CD4-positive, alpha-beta T cell (primary cell): ENCODE measurements at regions not wholly inside any gene's neighbourhood (a gene's known extent, or its start where the extent isn't known, plus 50 kb on each side); places are given as distances from the start of the nearest gene placed in this dataset.

Experiments
- ATAC-seq: fragments of 200-7000 bp; cut with Tn5 transposase; one replicate; pipeline ENCODE4 v1.10.0; 2022; ENCODE audit warnings: mild to moderate bottlenecking; ENCODE audit not compliant: poor library complexity
- CTCF ChIA-PET: fragments of 350-600 bp; sonication (Branson Sonifier 250); formaldehyde crosslinking; loops from one replicate; lab custom pipeline; 2021; ENCODE audit warnings: antibody characterized with exemption, inconsistent platforms; lab: Charles Lee
- POLR2A ChIA-PET: fragments of 350-600 bp; sonication (Branson Sonifier 250); formaldehyde crosslinking; loops from one replicate; lab custom pipeline; 2021; ENCODE audit warnings: antibody characterized with exemption, inconsistent platforms; lab: Charles Lee
- DNase-seq, 14 experiments: peaks; one replicate each; pipeline ENCODE4 v3.0.0-alpha.2; 2013 to 2020; ENCODE audit warnings: mixed read lengths in 2 of 14
- H3K27ac ChIP-seq, 2 donors: one replicate each; pipeline versions ENCODE4 v1.5.1 to v1.7.0; 2013; ENCODE audit warnings: low read length in 2 of 2, low read depth in 1 of 2, mild to moderate bottlenecking in 1 of 2
- H3K27me3 ChIP-seq, 2 experiments: 1 replicate in 1 of 2; 2 replicates in 1 of 2; pipeline versions ENCODE4 v1.6.1 to v1.7.0; 2013; ENCODE audit warnings: low read length in 2 of 2, control low read depth in 1 of 2, mild to moderate bottlenecking in 1 of 2, moderate library complexity in 1 of 2; ENCODE audit not compliant: insufficient read depth in 2 of 2, control insufficient read depth in 1 of 2
- H3K36me3 ChIP-seq: one replicate; pipeline ENCODE4 v1.6.1; 2013; ENCODE audit warnings: low read length, control low read depth; ENCODE audit not compliant: insufficient read depth
- H3K4me1 ChIP-seq: one replicate; pipeline ENCODE4 v1.6.1; 2013; ENCODE audit warnings: low read length, control low read depth; ENCODE audit not compliant: insufficient read depth
- H3K4me3 ChIP-seq: one replicate; pipeline ENCODE4 v1.5.1; 2013; ENCODE audit warnings: mild to moderate bottlenecking, low read length, moderate library complexity
- H3K9me3 ChIP-seq, 2 experiments: 1 replicate in 1 of 2; 2 replicates in 1 of 2; pipeline versions ENCODE4 v1.6.1 to v1.7.0; 2013; ENCODE audit warnings: low read length in 2 of 2, mild to moderate bottlenecking in 2 of 2, control low read depth in 1 of 2, moderate library complexity in 1 of 2; ENCODE audit not compliant: control insufficient read depth in 1 of 2, insufficient read depth in 1 of 2
- H3K27ac Mint-ChIP-seq: one replicate; pipeline ENCODE4 v1.8.0; 2020; ENCODE audit warnings: mixed read lengths
- H3K27me3 Mint-ChIP-seq: one replicate; pipeline ENCODE4 v1.8.0; 2021; ENCODE audit warnings: mixed read lengths
- H3K36me3 Mint-ChIP-seq: one replicate; pipeline ENCODE4 v1.8.0; 2021; ENCODE audit warnings: low read depth, mixed read lengths
- H3K4me1 Mint-ChIP-seq: one replicate; pipeline ENCODE4 v1.8.0; 2021; ENCODE audit warnings: low read depth, mixed read lengths
- H3K4me3 Mint-ChIP-seq: one replicate; pipeline ENCODE4 v1.8.0; 2020; ENCODE audit warnings: mild to moderate bottlenecking, mixed read lengths
- H3K9me3 Mint-ChIP-seq: one replicate; pipeline ENCODE4 v1.8.0; 2020; ENCODE audit warnings: mixed read lengths
- intact Hi-C, 2 experiments: fragments of 100-400 bp; cut with DNase I in 1 of 2; cut with micrococcal nuclease in 1 of 2; formaldehyde crosslinking; loops; one replicate each; pipeline versions ENCODE4 v1.15.1 to v1.9.0; 2023 to 2025; cut with DNase I, micrococcal nuclease
- TF ChIP-seq, protein P1 (sequence below): fragments of 200-600 bp; IDR thresholded peaks from one replicate; pipeline ENCODE4 v1.8.0; 2022; ENCODE audit warnings: antibody characterized with exemption, mild to moderate bottlenecking

DNA sequence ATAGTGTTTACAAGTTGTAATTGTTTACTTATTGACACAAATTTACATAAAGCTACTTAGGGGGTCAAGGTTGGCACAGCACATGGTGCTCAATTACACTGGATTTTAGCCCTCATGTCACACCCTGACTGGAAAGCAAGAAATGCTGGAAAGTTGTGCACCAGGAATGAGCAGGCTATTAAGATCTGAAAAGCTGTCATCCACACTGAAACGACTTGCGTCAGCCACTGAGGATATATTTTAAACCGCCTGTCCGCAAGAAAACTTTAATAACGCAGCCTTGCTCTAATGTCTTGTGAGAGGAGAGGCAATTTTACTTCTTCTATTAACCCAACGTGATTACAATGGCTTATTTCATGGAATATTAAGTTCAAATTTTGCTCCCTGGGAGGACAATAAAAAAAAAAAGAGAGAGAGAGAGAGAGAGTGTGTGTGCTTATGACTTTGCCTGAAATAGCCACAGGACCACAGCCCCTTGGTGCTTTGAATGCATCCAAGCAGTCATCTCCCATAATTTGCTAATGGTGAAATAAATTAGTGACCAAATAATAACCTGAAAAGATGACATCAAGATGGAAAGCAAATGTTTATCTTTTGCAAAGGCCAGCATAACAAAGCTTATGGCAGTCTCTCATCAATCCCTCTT, 425.4 kb upstream of the PSMD7 start:
- ChIA-PET POLR2A (no interaction called here), CTCF (interaction anchor here (0.8 kb wide), 1 partner anchor 11 kb away, joined by 3 read pairs; no protein-coding TSS in a partner anchor)
- H3K27me3 ChIP-seq, result no peaks in the 10 kb centered on the region
- no peak overlapping the region for H3K27ac ChIP-seq
- DNase-seq (no peak), ATAC-seq (no peak)
- Mint-ChIP-seq H3K4me1 (no peaks in the 10 kb centered on the region), H3K9me3 (no peaks in the 10 kb centered on the region), H3K27me3 (peaks cover 12% of the 10 kb centered on the region), H3K36me3 (no peaks in the 10 kb centered on the region), H3K4me3 (no peak overlapping the region), H3K27ac (no peak overlapping the region)
- H3K4me1 ChIP-seq, result no peaks in the 10 kb centered on the region
- intact Hi-C loops, result no loop called here
- TF ChIP-seq, protein P1, sequence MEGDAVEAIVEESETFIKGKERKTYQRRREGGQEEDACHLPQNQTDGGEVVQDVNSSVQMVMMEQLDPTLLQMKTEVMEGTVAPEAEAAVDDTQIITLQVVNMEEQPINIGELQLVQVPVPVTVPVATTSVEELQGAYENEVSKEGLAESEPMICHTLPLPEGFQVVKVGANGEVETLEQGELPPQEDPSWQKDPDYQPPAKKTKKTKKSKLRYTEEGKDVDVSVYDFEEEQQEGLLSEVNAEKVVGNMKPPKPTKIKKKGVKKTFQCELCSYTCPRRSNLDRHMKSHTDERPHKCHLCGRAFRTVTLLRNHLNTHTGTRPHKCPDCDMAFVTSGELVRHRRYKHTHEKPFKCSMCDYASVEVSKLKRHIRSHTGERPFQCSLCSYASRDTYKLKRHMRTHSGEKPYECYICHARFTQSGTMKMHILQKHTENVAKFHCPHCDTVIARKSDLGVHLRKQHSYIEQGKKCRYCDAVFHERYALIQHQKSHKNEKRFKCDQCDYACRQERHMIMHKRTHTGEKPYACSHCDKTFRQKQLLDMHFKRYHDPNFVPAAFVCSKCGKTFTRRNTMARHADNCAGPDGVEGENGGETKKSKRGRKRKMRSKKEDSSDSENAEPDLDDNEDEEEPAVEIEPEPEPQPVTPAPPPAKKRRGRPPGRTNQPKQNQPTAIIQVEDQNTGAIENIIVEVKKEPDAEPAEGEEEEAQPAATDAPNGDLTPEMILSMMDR, result no peak
- H3K36me3 ChIP-seq, result no peaks in the 10 kb centered on the region
- no peaks in the 10 kb centered on the region for H3K9me3 ChIP-seq
- no peak overlapping the region for H3K4me3 ChIP-seq

DNA sequence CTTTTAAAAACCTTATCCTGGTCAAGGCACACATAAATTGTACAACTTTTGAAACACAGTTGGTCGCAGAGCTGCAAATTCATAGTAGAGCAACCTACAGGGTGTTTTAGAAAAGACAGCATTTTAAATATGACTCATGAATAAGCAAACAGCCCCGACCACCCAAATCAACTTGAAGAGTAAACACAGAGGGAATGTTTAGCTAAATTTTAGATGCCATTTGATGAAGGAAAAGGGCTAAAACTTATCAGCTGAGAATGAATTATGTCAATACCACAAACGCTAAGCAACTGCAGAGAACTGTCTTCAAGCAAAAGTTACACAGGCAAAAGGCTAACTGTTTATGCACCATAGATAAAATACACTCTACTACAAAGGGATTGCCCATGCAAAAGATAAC, 427.5 kb upstream of the PSMD7 start:
- Histone ChIP-seq H3K4me1 (no peaks in the 10 kb centered on the region), H3K27me3 (no peaks in the 10 kb centered on the region), H3K36me3 (no peaks in the 10 kb centered on the region), H3K27ac (no peak overlapping the region), H3K9me3 (no peaks in the 10 kb centered on the region), H3K4me3 (no peak overlapping the region)
- ATAC-seq (no peak), DNase-seq (no peak)
- ChIA-PET CTCF (no interaction called here), POLR2A (no interaction called here)
- Mint-ChIP-seq H3K9me3 (no peaks in the 10 kb centered on the region), H3K4me3 (no peak overlapping the region), H3K27ac (no peak overlapping the region), H3K27me3 (peaks cover 12% of the 10 kb centered on the region), H3K36me3 (no peaks in the 10 kb centered on the region), H3K4me1 (no peaks in the 10 kb centered on the region)
- TF ChIP-seq, protein P1, result no peak
- intact Hi-C loops, result loop anchor here in 1 of 2 experiments (5.0 kb wide), 1 partner anchor 48 kb away; no protein-coding TSS in a partner anchor

DNA sequence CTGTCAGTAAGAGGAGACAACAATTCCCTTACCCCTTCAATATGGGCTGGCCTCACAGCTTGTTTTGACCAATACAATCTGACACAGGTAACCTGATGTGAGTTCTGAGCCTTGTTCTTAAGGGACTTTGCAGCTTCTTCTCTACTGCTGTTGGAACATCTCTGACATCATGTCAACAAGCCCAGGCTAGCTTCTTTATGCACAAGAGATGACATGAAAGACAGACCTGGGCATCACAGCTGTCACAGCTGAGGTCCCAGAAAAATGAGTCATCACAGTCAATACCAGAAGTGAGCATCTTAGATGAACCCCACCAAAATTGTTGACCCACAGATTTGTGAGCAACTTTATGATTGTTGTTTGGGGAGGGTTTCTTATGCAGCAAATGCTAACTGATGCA, 431.7 kb upstream of the PSMD7 start:
- no peaks in the 10 kb centered on the region for H3K9me3 ChIP-seq
- TF ChIP-seq, protein P1, result no peak
- no peaks in the 10 kb centered on the region for H3K4me1 ChIP-seq
- DNase-seq (no peak), ATAC-seq (no peak)
- no peaks in the 10 kb centered on the region for H3K27me3 ChIP-seq
- no peak overlapping the region for H3K4me3 Mint-ChIP-seq
- intact Hi-C loops, result loop anchor here in 1 of 2 experiments (5.0 kb wide), 1 partner anchor 52 kb away; no protein-coding TSS in a partner anchor
- no peak overlapping the region for H3K27ac Mint-ChIP-seq
- POLR2A ChIA-PET, result interaction anchor here (0.5 kb wide), 1 partner anchor 13 kb away, joined by 3 read pairs; no protein-coding TSS in a partner anchor
- peaks cover 2% of the 10 kb centered on the region for H3K27me3 Mint-ChIP-seq
- no peaks in the 10 kb centered on the region for H3K4me1 Mint-ChIP-seq
- H3K36me3 ChIP-seq, result no peaks in the 10 kb centered on the region
- H3K4me3 ChIP-seq, result no peak overlapping the region
- H3K27ac ChIP-seq, result no peak overlapping the region
- no peaks in the 10 kb centered on the region for H3K36me3 Mint-ChIP-seq
- CTCF ChIA-PET, result no interaction called here
- H3K9me3 Mint-ChIP-seq, result no peaks in the 10 kb centered on the region
